Stimulated activated CD8-positive, alpha-beta memory T cell treated with anti-CD3 and anti-CD28 coated beads, Interleukin-15, amount 100 ng/mL, for 4 hours (primary cell): ENCODE measurements at regions not wholly inside any gene's neighbourhood (a gene's known extent, or its start where the extent isn't known, plus 50 kb on each side); places are given as distances from the start of the nearest gene placed in this dataset.
"Not testable (repeated sequence)": the region's sequence is repeated elsewhere in the genome, so short reads cannot be mapped to it uniquely, and the experiment has no call there.

ENCODE experiments used
- DNase-seq, 2 donors: peaks; one replicate each; pipeline ENCODE4 v3.0.0-alpha.2; 2020; ENCODE audit warnings: low read depth in 2 of 2

DNA sequence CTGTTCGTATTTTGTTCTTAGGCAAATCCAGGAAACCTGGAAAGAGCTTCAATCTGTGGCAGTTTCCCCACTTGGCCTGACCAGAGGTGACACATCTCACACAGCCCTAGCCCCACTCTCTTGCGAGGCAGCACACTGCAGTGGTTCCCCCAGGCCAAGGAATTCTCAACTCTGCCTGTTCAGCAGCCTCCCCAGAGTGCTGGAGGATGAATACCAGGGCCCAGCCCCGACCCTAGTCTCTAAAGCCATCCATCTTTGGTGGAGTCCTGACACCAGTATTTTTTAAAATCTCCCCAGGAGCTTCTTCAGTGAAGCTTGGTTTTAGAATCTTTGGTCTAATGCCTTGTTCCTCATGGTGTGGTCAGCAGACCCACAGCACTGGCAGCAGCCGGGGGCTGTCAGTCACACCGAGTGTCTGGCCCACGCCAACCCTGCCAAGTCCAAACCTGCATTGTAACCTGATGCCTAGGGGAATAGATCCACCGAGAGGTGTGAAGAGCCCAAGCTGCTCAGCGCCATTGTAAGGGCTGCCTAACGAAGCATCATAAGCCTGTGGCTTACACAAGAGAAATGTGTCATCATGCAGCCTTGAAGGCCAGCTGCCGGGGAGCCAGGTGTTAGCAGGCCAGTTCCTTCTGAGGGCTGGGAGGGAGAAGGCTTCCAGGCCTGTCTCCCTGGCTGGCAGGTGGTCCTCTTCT is 428.7 kb upstream of the ID2 start:
- DNase-seq, result no peak

DNA sequence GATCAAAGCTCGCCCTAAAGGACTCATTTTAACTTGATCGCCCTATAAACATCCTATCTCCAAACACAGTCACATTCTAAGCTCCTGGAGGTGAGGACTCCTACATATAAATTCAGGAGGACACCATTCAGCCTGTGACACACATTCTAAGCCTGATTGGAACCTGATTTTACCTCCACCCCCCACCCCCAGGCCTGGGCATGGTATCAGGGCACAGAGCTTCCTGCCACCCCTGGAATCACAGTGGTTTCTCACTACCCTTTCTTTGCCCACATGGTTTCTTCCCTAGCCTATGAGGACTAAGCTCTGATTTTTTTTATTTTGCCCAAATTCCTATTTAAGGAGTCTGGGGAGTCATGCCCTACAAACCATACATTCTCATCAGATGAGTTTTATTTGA is 428.1 kb upstream of the ID2 start:
- no peak for DNase-seq

DNA sequence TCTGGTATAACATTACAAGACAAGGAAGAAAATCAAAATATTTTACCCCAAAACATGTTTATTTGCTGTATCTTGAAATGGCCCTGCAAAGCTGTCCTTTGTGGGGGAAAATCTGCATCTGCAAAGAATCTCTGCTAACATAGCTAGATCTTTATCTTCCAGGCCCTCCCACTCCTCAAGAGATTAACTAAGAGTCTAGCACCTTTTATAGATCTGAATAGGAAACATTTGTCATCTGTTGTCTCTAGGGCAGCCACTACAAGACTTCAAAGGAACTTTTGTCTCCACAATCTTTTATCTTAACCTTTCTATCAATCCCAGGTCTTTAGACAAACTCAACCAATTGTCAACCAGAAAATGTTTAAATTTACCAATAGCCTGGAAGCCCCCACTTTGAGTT is 427.6 kb upstream of the ID2 start:
- not testable (repeated sequence) for DNase-seq

DNA sequence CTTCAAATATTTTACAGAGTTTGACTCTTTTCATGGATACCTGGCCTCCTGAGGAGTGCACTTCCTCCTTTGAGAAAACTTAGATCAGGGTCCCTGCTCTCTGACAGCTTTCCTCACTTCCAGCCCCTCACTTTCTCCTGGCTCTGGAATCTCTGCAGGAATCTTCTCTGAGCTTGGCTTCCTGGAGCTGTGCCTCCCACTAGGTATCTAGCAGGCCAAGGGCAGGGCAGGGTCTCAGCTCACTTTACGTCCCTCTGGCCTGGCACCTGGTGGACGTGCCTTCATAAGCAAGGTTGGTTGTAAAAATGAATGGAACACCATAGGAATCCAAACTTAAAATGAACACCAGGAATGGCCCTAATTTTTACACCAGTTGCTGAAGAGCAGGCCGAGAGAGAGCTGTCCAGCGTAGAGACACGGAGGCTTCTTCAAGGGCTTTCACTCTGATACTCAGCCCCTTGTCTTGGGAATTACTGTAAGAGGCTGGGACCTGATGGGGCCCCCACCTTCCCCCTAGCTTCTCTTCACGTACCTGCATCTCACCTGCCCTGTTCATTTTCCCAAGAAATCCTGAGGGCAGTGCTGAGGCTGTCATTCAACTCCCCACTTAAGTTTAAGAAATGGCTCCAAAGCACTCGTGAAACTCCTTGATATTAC is 426.9 kb upstream of the ID2 start:
- no peak for DNase-seq

DNA sequence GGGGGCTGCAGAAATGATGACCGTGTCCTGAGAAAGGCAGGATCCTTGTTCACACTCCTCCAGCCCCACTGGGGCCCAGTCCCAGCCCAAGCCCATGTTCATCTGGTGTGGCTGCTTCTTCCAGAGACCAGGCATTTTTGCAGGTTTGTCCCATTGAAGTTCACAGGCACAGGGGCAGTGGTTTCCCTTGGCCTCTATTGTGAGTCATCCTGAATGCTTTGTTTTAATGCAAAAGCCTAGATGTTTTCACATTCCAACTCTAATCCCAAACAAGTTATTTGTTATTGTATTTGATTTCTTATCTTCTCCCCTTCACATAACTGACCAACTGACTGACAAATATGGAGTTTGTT is 426.4 kb upstream of the ID2 start:
- DNase-seq, result no peak

DNA sequence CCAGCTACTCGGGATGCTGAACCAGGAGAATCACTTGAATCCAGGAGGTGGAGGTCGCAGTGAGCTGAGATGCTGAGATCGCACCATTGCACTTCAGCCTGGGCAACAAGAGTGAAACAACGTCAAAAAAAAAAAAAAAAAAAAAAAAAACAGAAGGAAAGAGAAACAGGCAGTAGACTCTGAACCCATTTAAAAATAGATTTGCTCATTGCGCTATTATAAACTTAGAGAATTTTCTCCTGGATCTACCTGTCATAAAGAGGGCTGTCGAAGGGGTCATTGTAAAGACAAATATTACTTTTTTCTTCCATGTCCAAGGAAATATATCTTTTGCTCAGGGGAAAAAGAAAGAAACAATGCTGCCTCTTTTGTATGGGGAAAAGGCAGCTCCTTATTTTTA is 425.0 kb upstream of the ID2 start:
- DNase-seq, result no peak

DNA sequence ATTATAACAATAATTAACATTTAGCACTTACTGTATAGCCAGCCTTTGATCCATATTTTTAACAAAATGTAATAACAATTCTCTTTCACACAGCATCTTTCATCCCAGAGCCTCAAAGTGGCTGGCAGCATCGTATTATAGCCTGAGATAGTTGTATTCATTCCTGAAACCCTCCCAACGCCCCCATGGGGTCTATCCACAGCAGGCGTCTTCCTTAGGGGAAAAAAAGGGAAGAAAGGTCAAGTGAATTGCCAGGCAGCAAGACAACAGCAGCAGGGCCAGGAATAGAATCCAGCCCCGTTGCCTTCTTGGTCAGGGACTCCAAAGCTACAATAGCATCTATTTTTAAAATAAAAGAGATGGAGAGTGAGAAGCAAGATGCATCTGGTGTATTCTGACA is 424.4 kb upstream of the ID2 start:
- DNase-seq, result no peak

DNA sequence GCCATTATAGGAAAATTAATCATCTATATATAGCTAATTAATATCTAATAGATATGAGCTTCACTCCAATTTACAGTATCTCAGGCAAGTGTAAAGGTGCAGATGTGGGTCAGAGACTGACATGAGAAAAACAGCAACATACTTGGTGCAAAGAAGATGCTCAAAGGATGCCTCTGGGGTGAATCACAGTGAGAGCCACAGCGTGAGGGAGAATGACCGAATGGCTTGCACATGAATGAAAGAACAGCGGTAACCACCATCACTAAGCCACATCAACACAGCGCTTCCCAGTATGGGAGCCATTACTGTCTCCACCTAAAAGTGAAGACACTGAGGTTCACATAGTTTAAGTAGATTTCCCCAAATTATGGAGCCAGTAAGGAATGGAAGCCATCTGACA is 423.4 kb upstream of the ID2 start:
- DNase-seq, result no peak

DNA sequence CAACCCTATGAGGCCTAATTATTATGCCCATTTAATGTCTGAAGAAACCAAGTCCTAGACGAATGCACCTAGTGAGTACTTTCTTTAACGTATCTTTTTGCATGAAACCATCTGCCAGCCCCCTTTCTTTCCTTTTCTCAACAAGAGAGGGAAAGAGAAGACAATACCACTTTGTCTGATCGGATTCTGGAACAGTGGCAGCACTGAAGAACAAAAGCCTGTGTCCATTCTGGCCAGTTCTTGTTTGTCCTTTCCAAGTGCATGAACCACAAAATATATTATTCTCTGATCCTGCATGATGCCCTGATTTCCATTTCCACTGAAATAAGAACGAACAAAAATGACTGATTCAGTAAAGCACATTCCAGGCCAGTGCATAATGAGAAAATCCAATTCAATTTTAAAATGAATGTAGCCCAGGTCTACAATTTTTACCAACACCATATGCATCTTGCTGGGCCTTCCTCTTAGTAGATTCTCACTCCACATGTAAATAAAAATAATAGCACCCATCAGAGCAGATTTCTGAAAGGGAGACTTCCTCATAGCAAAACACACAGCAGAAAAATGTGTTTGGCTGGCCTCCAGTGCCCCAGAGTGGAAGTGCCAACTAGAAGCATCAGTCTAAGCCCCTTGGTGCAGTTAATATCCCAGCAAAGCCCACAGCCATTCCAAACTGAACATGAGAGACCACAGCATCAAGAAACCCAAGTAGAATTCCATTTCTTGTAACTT is 422.6 kb upstream of the ID2 start:
- no peak for DNase-seq

DNA sequence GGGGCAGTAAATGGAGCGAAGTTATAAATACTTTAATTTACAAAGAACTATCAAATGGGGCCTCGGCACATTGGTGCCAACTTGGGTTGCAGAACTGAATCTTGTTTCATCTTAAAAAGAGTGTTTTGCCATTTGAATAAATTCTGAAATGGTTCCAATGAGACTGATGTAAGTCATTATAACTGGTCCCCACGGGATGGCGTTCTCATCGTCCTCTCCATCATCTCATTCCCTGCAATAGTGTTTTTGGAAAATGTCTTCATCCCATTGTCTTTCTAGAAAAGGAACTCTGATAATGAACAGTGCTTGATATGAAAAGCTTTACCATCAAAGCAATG is 422.0 kb upstream of the ID2 start:
- no peak for DNase-seq

DNA sequence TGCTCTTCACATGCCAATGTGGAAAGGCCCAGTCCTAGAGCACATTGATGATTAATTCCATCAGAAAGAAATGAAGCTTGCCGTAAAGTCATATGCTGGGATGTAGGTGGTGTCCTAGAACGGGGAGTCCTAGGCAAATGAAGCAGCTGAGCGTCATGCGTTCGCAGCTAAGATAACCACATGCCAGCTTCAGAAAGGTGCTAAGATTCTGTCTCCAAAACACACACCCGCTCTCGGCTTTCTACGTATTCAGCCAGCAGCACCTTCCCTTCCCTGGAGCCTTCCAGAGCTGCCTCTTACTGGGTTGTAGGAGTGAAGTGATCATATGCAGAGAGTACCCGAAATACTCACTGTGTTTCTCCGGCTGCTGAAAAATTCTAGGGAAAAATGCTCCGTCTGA is 421.6 kb upstream of the ID2 start:
- no peak for DNase-seq

DNA sequence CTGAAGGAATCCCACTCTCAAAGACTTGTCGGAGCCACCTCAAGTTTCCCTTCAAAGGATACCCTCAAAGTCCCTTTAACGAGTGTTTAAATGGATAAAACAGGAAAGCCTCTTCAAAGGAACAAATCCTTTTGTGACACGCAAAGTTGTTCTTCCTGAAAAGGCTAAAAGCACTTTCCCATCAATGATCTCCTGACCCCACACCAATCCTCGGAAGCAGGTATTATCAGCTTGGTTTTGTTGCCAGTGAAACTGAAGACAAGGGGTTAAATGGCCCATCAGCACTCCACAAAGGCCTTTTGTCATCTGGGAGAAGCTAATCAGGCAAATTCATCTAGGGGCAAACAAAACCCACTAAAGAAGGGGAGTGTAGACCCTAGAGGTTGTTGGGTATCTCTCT is 418.0 kb upstream of the ID2 start:
- no peak for DNase-seq

DNA sequence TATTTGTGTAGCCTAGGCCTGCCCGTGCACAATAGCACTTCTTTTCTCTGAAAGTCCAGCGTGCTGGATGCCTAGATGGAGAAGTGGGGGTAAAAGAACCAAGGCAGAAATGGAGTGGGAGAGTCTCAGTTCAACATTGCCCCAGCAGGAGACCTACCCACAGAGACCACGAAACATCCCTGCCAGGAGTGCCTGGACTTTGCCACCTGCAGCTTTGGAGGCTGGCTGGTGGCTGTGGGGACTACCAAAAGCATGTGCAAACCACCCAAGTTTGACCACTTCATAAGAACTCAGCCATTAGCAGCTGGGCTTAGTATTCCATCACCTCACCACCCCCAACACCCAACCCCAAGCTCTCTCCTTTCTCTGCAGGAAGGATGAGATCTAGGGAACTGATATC is 416.9 kb upstream of the ID2 start:
- DNase-seq, result no peak

DNA sequence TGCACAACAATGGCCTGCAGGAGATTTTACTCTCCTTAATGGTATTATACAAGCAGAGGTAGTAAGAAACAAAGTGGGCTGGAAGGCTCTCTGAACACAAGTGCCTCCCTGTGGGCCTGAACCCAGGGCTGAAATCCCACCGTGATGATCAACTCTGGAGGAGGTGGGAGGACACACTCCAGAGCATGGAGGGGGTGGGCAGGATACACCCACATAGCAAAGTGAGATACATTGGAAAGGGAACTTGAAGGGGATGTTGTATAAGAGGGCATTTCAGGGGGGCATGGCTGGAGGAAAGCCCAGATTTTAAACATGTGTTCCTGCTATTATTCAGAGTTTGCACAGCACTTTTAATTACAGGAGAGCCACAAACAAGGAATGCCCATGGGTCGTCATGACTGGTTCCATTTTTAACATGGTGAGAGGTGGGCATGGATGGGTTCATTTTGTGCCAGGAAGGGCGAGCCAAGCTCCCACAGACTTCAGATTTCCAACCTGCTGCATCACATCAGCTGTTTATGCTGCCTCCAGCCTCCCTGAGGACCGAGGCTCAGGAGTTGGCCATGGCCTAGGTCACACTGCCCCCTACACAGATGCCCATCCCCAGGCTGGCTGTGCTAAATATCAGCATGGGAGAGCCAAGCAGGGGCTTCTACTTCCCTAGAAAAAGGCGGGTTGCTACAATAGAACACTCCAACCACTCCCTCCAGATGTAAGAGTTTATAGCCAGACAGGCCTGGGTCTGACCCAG is 416.2 kb upstream of the ID2 start:
- DNase-seq, result no peak

DNA sequence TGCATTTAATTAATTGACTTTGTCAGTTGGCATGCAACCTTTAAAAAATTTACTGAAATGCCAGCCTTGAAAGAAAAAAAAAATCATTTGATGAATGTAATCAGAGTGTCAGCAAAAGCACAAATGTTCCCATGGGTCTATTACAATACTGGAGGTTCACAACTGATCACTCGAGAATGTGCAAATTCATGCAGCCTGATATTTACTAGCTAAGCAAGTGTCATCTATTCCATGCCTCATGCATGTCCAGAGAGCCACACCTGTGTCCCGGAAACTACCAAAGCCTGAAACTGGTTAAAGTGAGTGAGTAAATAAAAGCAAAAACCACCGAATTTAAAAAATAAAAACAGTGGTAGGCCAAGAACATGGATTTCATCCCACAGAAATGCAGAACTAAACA is 415.3 kb upstream of the ID2 start:
- no peak for DNase-seq

DNA sequence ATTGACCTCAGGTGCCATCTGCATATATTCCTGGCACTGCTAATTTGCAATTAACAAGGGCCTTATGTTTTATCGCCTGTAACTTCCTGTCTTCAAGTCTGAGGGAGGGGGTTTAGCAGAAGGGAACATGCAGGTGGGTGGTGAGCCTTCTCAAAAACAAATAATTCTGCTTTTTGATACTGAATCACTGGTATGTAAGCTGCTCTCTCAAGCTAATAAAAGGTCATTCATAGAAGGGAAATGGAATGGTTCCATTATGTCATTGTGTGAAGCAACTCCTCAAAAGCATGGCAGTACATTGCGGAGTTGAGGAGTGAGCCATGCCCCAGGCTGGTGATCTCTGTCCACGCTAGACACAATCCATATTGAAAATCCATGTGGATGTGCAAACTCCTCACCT is 414.8 kb upstream of the ID2 start:
- no peak for DNase-seq

DNA sequence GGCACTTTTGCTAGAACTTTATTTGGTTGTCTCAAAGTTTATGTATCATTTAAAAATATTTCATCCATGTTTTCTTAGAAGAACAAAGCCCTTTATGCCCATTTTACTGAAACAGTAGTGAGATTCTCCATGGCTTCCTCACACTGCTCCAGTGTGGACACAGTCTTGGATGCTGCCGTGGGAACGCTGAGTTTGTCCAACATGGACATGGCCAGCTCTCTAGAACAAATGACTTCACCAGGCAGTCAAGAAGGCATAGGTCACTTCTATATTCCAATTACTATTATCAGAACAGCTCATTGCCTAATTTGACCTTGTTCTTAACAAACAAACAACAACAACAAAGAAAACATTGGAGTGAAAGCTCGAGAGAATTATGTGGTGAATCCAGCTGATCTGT is 414.1 kb upstream of the ID2 start:
- no peak for DNase-seq

DNA sequence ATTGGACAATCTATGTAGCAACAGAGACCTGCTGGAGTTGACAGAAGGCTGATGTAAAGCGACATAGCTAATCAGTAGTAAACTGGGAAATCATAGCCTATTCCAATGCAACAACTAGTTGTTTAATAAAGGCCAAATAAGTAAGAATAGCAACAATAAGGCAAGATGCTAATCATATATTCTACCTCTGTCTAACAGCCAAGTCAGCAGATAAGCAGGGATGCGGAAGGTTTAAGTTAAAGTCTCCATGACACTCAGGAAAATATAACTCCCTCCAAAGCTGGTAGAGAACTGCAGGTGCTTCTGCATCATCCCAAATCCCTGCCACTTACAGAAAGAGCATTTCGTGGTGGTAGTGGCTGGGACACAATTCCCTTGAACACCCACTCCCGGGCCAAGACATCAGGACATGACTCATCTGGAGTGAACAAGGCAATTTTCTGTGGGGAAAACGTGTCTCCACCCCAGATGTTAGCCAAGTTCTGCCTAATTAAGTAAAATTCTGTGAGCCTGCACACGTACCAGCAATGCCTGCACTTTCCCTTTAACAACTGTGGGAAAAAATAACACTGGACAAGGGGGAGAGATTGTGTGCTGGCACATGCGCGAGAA is 413.6 kb upstream of the ID2 start:
- no peak for DNase-seq

DNA sequence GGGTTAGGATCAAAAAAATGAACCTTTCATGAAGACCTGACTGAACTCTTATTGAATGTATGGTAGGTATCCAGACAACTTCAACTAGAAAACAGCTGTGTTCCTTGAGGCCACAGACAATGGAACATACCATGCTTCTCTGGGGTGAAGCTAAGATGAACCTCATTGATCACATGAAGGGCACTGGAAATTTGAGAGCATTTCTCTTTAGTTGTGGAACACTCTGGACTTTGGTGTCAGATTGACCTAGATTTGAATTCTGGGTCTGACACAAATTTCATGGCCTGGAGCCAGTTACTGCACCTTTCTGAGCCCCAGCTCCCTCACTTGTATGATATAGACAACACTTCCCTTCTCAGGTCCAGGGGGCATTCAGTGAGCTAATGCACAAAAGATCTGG is 411.2 kb upstream of the ID2 start:
- no peak for DNase-seq

DNA sequence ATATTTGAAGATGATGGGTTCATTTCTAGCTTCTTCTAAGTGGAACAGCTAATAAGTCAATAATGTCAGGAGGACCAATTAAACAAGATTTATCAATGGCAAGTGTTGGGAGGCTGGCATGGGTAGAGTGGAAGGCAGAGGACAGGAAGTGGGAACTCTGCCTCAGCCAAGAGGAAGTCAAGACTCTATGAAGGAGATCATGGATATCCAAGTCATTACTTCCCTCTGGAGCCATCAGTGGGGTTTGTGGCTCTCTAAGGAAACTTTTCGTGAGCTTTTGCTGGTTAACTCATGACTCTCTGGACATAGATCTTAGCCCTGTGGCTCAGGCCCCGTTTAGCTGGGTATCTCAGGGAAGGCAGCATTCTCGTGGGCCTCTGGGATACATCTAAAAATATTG is 410.4 kb upstream of the ID2 start:
- DNase-seq, result no peak

DNA sequence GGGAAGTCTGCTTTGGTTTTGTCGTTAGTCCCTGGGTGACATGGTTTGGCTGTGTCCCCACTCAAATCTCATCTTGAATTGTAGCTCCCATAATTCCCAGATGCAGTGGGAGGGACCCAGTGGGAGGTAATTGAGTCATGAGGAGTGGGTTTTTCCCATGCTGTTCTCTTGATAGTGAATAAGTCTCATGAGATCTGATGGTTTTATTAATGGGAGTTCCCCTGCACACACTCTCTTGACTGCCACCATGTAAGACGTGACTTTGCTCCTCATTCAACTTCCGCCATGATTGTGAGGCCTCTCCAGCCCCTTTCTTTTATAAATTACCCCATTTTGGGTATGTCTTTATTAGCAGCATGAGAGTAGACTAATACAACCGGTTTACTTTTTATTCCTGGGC is 405.8 kb upstream of the ID2 start:
- no peak for DNase-seq

DNA sequence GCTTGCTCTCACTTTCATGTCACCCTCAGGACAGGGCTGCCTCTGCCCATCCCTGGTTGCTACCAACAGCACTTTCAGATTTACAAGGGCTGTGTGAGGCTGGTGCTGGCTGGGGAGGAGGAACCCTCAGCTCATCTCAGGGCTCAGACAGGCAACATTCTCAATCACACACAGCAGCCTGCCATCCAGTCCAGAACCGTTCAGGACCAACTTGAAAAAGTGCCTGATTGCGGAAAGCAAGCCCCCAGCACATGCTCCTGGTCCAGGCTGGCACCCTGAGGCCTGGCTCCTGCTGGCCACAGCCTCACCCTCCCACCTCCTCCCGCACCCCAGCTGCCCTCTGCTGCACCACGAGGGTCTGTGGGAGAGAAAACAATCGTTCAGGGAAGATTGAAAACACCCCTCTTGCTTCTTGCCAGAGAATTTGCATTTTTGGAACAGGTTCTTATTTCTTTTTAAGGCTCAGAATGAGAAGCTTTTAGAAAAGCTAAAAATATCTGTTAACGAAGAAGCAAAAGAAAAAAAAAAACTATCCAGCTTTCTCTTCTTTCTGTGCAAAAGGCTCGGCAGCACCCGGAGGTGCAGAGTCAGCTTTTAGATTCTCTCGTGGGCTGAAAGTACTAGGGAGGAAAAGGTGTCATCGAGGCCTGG is 403.8 kb upstream of the ID2 start:
- no peak for DNase-seq
